Right atrium auricular region (tissue), 2 donors: ENCODE measurements at regions not wholly inside any gene's neighbourhood (a gene's known extent, or its start where the extent isn't known, plus 50 kb on each side); places are given as distances from the start of the nearest gene placed in this dataset.
"Not testable (repeated sequence)": the region's sequence is repeated elsewhere in the genome, so short reads cannot be mapped to it uniquely, and the experiment has no call there.

Source experiments
- DNase-seq: peaks from one replicate; pipeline ENCODE4 v3.0.0-alpha.2; 2019; ENCODE audit warnings: low spot score
- H3K27ac ChIP-seq, 2 donors: fragments of 200-600 bp; sonication (generic); 1 replicate in 1 of 2; 2 replicates in 1 of 2; pipeline ENCODE4 v1.5.1; 2016 to 2019
- H3K27me3 ChIP-seq, 2 donors: fragments of 200-600 bp; sonication (generic); one replicate each; pipeline versions ENCODE4 v1.5.1 to v1.6.0; 2017 to 2019
- H3K36me3 ChIP-seq: fragments of 200-600 bp; sonication (generic); one replicate; pipeline ENCODE4 v1.5.1; 2016
- H3K4me1 ChIP-seq, 2 donors: fragments of 200-600 bp; sonication (generic); one replicate each; pipeline versions ENCODE4 v1.5.1 to v1.6.0; 2017 to 2019
- H3K4me3 ChIP-seq, 2 donors: fragments of 200-600 bp; sonication (generic); 1 replicate in 1 of 2; 2 replicates in 1 of 2; pipeline ENCODE4 v1.5.1; 2017 to 2019; ENCODE audit warnings: mild to moderate bottlenecking in 1 of 2, moderate library complexity in 1 of 2
- H3K9me3 ChIP-seq, 2 donors: fragments of 200-600 bp; sonication (generic); one replicate each; pipeline ENCODE4 v1.5.1; 2019
- CTCF ChIP-seq, 2 donors: fragments of 200-600 bp; sonication (generic); IDR thresholded peaks; one replicate each; pipeline ENCODE4 v1.5.1; 2019; ENCODE audit warnings: antibody characterized with exemption in 2 of 2

GRCh38 chr4:64737026-64737853, 328.0 kb upstream of the TECRL start:
- Histone ChIP-seq H3K27ac (no peak overlapping the region), H3K4me1 (no peaks in the 10 kb centered on the region), H3K27me3 (no peaks in the 10 kb centered on the region), H3K9me3 (no peaks in the 10 kb centered on the region), H3K36me3 (no peaks in the 10 kb centered on the region), H3K4me3 (no peak overlapping the region)
- TF ChIP-seq CTCF (IDR thresholded peaks at IDR 0.05), result no peak
- DNase-seq, result no peak

- no peak for DNase-seq
- H3K36me3 ChIP-seq, result no peaks in the 10 kb centered on the region
- no peaks in the 10 kb centered on the region for H3K4me1 ChIP-seq
- no peak for TF ChIP-seq CTCF (IDR thresholded peaks at IDR 0.05)
- no peak overlapping the region for H3K27ac ChIP-seq
- H3K27me3 ChIP-seq, result no peaks in the 10 kb centered on the region
- H3K4me3 ChIP-seq, result no peak overlapping the region
- H3K9me3 ChIP-seq, result no peaks in the 10 kb centered on the region
These were observed 320.3 kb upstream of the TECRL start for GRCh38 chr4:64729561-64729960.

GRCh38 chr4:64727960-64728359, 318.7 kb upstream of the TECRL start:
- DNase-seq, result no peak
- H3K36me3 ChIP-seq, result no peaks in the 10 kb centered on the region
- no peak overlapping the region for H3K27ac ChIP-seq
- no peaks in the 10 kb centered on the region for H3K9me3 ChIP-seq
- H3K4me3 ChIP-seq, result no peak overlapping the region
- no peak for TF ChIP-seq CTCF (IDR thresholded peaks at IDR 0.05)
- no peaks in the 10 kb centered on the region for H3K27me3 ChIP-seq
- no peaks in the 10 kb centered on the region for H3K4me1 ChIP-seq

- H3K27ac ChIP-seq, H3K9me3 ChIP-seq, DNase-seq, H3K4me1 ChIP-seq, H3K4me3 ChIP-seq, H3K27me3 ChIP-seq, H3K36me3 ChIP-seq: not testable (repeated sequence)
These were observed 318.1 kb upstream of the TECRL start for GRCh38 chr4:64727391-64727790.

- Histone ChIP-seq H3K36me3 (no peaks in the 10 kb centered on the region), H3K9me3 (no peaks in the 10 kb centered on the region), H3K4me3 (no peak overlapping the region), H3K27ac (no peak overlapping the region), H3K4me1 (no peaks in the 10 kb centered on the region), H3K27me3 (no peaks in the 10 kb centered on the region)
- TF ChIP-seq CTCF (IDR thresholded peaks at IDR 0.05), result no peak
- DNase-seq, result no peak
These were observed 315.4 kb upstream of the TECRL start for GRCh38 chr4:64724689-64725088.

- no peak for DNase-seq
- H3K4me3 ChIP-seq, result no peak overlapping the region
- no peak overlapping the region for H3K27ac ChIP-seq
- H3K4me1 ChIP-seq, result no peaks in the 10 kb centered on the region
- no peaks in the 10 kb centered on the region for H3K27me3 ChIP-seq
- no peaks in the 10 kb centered on the region for H3K36me3 ChIP-seq
- no peaks in the 10 kb centered on the region for H3K9me3 ChIP-seq
- TF ChIP-seq CTCF (IDR thresholded peaks at IDR 0.05), result no peak
These were observed 311.9 kb upstream of the TECRL start for GRCh38 chr4:64721106-64721505.
